Prostate gland (tissue), 2 donors: ENCODE measurements at regions not wholly inside any gene's neighbourhood (a gene's known extent, or its start where the extent isn't known, plus 50 kb on each side); places are given as distances from the start of the nearest gene placed in this dataset.

ENCODE experiments used
- CTCF ChIP-seq, 4 experiments: fragments of 200-600 bp in 2 of 4; fragments of 450-650 bp in 2 of 4; sonication (generic) in 2 of 4; IDR thresholded peaks; 1 replicate in 3 of 4; 2 replicates in 1 of 4; pipeline ENCODE4 v1.5.1; 2016 to 2019; ENCODE audit warnings: antibody characterized with exemption in 4 of 4, mild to moderate bottlenecking in 2 of 4, moderate library complexity in 2 of 4
- POLR2A ChIP-seq: fragments of 450-650 bp; IDR thresholded peaks from one replicate; pipeline ENCODE4 v1.6.1; 2016; ENCODE audit warnings: antibody characterized with exemption, mild to moderate bottlenecking

GRCh38 chr4:148503681-148504080 lies 61.5 kb upstream of the NR3C2 start:
- TF ChIP-seq CTCF (IDR thresholded peaks at IDR 0.05) (no peak), POLR2A (no peak)
